ENCODE measurements at regions not wholly inside any gene's neighbourhood (a gene's known extent, or its start where the extent isn't known, plus 50 kb on each side); places are given as distances from the start of the nearest gene placed in this dataset.

- TF ChIP-seq CTCF (conservative IDR thresholded peaks at IDR 0.05): no peak
- H3K27ac ChIP-seq: no peak overlapping the region
These were observed 115.6 kb upstream of the SDK2 start for GRCh38 chr17:73759734-73760438.

- no peak overlapping the region for H3K27ac ChIP-seq
- TF ChIP-seq CTCF (conservative IDR thresholded peaks at IDR 0.05): no peak
These were observed 116.2 kb upstream of the SDK2 start for GRCh38 chr17:73760439-73760758.

GRCh38 chr17:73765824-73766563, 121.7 kb upstream of the SDK2 start:
- no peak for TF ChIP-seq CTCF (conservative IDR thresholded peaks at IDR 0.05)

GRCh38 chr17:73767696-73768095, 123.5 kb upstream of the SDK2 start:
- no peak overlapping the region for H3K27ac ChIP-seq
- no peak for TF ChIP-seq CTCF (conservative IDR thresholded peaks at IDR 0.05)

More at GRCh38 chr17:73765824-73766563, 121.7 kb upstream of the SDK2 start:
- H3K27ac ChIP-seq: no peak overlapping the region

- no peak overlapping the region for H3K27ac ChIP-seq
- no peak for TF ChIP-seq CTCF (conservative IDR thresholded peaks at IDR 0.05)
These were observed 124.4 kb upstream of the SDK2 start for GRCh38 chr17:73768691-73769090.

GRCh38 chr17:73769479-73769878, 125.2 kb upstream of the SDK2 start:
- no peak for TF ChIP-seq CTCF (conservative IDR thresholded peaks at IDR 0.05)
- H3K27ac ChIP-seq: no peak overlapping the region

- H3K27ac ChIP-seq: no peak overlapping the region
These were observed 126.0 kb upstream of the SDK2 start for GRCh38 chr17:73770115-73770848.

More at GRCh38 chr17:73770115-73770848, 126.0 kb upstream of the SDK2 start:
- no peak for TF ChIP-seq CTCF (conservative IDR thresholded peaks at IDR 0.05)
